ENCODE measurements at regions not wholly inside any gene's neighbourhood (a gene's known extent, or its start where the extent isn't known, plus 50 kb on each side); places are given as distances from the start of the nearest gene placed in this dataset.

GRCh38 chr20:40916276-40916675, 112.3 kb upstream of the TOP1 start:
- TF ChIP-seq CTCF (IDR thresholded peaks at IDR 0.05; ENCODE audit: extremely low read depth in 1 of 2, insufficient read depth in 1 of 2, low read depth in 1 of 2, low read length in 2 of 2) (no peak), EZH2 (IDR thresholded peaks at IDR 0.05; ENCODE audit: borderline replicate concordance, low read depth, low read length, severe bottlenecking) (no peak), FOS (IDR thresholded peaks at IDR 0.05; ENCODE audit: borderline replicate concordance, insufficient read depth, low read length) (no peak), POLR2AphosphoS5 (IDR thresholded peaks at IDR 0.05; ENCODE audit: insufficient read depth, low read depth, low read length) (no peak), POLR2A (IDR thresholded peaks at IDR 0.05; ENCODE audit: low read depth, low read length) (no peak)
